ENCODE measurements at regions not wholly inside any gene's neighbourhood (a gene's known extent, or its start where the extent isn't known, plus 50 kb on each side); places are given as distances from the start of the nearest gene placed in this dataset.

GRCh38 chr1:83113652-83114051, 885.3 kb downstream of the TTLL7 start:
- TF ChIP-seq CTCF (IDR thresholded peaks at IDR 0.05) (no peak), POLR2A (IDR thresholded peaks at IDR 0.05) (no peak), POLR2AphosphoS5 (IDR thresholded peaks at IDR 0.05) (no peak)

Data from stomach (tissue), 4 donors.